K562 (cell line): ENCODE measurements at regions not wholly inside any gene's neighbourhood (a gene's known extent, or its start where the extent isn't known, plus 50 kb on each side); places are given as distances from the start of the nearest gene placed in this dataset.

ENCODE experiments used
- ATAC-seq: fragments of 200-7000 bp; cut with Tn5 transposase; 3 replicates; pipeline ENCODE4 v1.9.1; 2020; ENCODE audit warnings: moderate library complexity
- BruUV-seq: library from RNA; stranded (reverse); fragments of 400-500 nt; replicated peaks from 2 replicates; lab custom pipeline; 2021; lab: Mats Ljungman, UMichigan
- CTCF ChIA-PET: fragments of 300-600 bp; formaldehyde crosslinking; extraction: SDS; loops from one replicate; lab custom pipeline; 2021; ENCODE audit warnings: low intra/inter-chr PET ratio; lab: Yijun Ruan, JAX
- POLR2A ChIA-PET: fragments of 300-600, 350-650 bp; sonication (Branson Sonifier 250); formaldehyde crosslinking; extraction: SDS; loops from one replicate; lab custom pipeline; 2021; ENCODE audit warnings: antibody characterized with exemption, inconsistent platforms; lab: Yijun Ruan, JAX
- DNase-seq, 4 experiments: peaks; one replicate each; pipeline versions ENCODE4 v3.0.0 to v3.0.0-alpha.2; 2011 to 2018; ENCODE audit warnings: low spot score in 3 of 4, mixed read lengths in 3 of 4; ENCODE audit errors: extremely low read depth in 1 of 4
- FAIRE-seq: peaks from 2 replicates; lab custom pipeline; 2011; peaks lifted over from hg19 to GRCh38; lab: Jason Lieb, UNC
- H2AFZ ChIP-seq: 2 replicates; pipeline ENCODE4 v1.6.0; 2011; ENCODE audit warnings: low read depth, low read length, control low read depth, inconsistent platforms
- H3K27ac ChIP-seq: fragments of 200-600 bp; 3 replicates; pipeline ENCODE4 v1.8.0; 2011; ENCODE audit warnings: low read depth, mild to moderate bottlenecking, control low read depth, inconsistent platforms, low read length, moderate library complexity, mixed read lengths; ENCODE audit errors: extremely low read depth
- H3K27me3 ChIP-seq, 2 experiments: fragments of 300-600 bp in 1 of 2; 2 replicates in 1 of 2; 3 replicates in 1 of 2; pipeline versions ENCODE4 v1.6.0 to v1.8.0; 2011; ENCODE audit warnings: inconsistent platforms in 2 of 2, low read length in 2 of 2, mild to moderate bottlenecking in 1 of 2, mixed read lengths in 1 of 2, moderate library complexity in 1 of 2; ENCODE audit not compliant: control insufficient read depth in 2 of 2, insufficient read depth in 2 of 2
- H3K36me3 ChIP-seq: fragments of 300-600 bp; 3 replicates; pipeline ENCODE4 v1.8.0; 2011; ENCODE audit warnings: mild to moderate bottlenecking, low read length, inconsistent platforms; ENCODE audit not compliant: control insufficient read depth, insufficient read depth
- H3K4me1 ChIP-seq, 2 experiments: fragments of 200-600 bp in 1 of 2; replicated peaks in 1 of 2; 2 replicates in 1 of 2; 3 replicates in 1 of 2; pipeline versions ENCODE4 v1.5.1 to v1.8.0; 2011; ENCODE audit warnings: inconsistent platforms in 2 of 2, low read length in 2 of 2, mild to moderate bottlenecking in 1 of 2, mixed read lengths in 1 of 2, moderate library complexity in 1 of 2; ENCODE audit not compliant: control insufficient read depth in 2 of 2, insufficient read depth in 2 of 2
- H3K4me2 ChIP-seq: 2 replicates; pipeline ENCODE4 v1.6.1; 2011; ENCODE audit warnings: low read length, control low read depth, inconsistent platforms, mixed read lengths; ENCODE audit not compliant: insufficient read depth
- H3K4me3 ChIP-seq: fragments of 200-600 bp; sonication (generic), shearing (Covaris generic); 2 replicates; pipeline ENCODE4 v1.5.1; 2016; ENCODE audit warnings: control low read depth, inconsistent platforms
- H3K79me2 ChIP-seq: fragments of 200-600 bp; 3 replicates; pipeline ENCODE4 v1.8.0; 2011; ENCODE audit warnings: low read length, inconsistent platforms; ENCODE audit not compliant: control insufficient read depth, insufficient read depth
- H3K9ac ChIP-seq, 2 experiments: 2 replicates each; pipeline versions ENCODE4 v1.6.0 to v1.6.1; 2011; ENCODE audit warnings: low read depth in 2 of 2, low read length in 2 of 2, control low read depth in 1 of 2, inconsistent platforms in 1 of 2, mild to moderate bottlenecking in 1 of 2, mixed read lengths in 1 of 2; ENCODE audit not compliant: insufficient read depth in 1 of 2
- H3K9me1 ChIP-seq: one replicate; pipeline ENCODE4 v1.6.0; 2011; ENCODE audit warnings: inconsistent platforms, mild to moderate bottlenecking, low read length, moderate library complexity; ENCODE audit not compliant: control insufficient read depth, insufficient read depth
- H3K9me3 ChIP-seq: replicated peaks from 2 replicates; pipeline ENCODE4 v1.5.1; 2011; ENCODE audit warnings: low read depth, low read length, inconsistent platforms; ENCODE audit not compliant: control insufficient read depth, insufficient read depth
- H4K20me1 ChIP-seq: replicated peaks from 2 replicates; pipeline ENCODE4 v1.6.1; 2011; ENCODE audit warnings: low read length, inconsistent platforms, mixed read lengths; ENCODE audit not compliant: control insufficient read depth, insufficient read depth
- ARHGAP35 ChIP-seq: fragments of 450-650 bp; IDR thresholded peaks from 2 replicates; pipeline ENCODE4 v1.6.1; 2018; ENCODE audit not compliant: partially characterized antibody
- CBFB ChIP-seq: sonication (generic); formaldehyde crosslinking; IDR thresholded peaks from 2 replicates; pipeline ENCODE4 v1.4.0; 2020; ENCODE audit warnings: mild to moderate bottlenecking, missing genetic modification reagents
- MTF1 ChIP-seq: fragments of 250-450 bp; sonication (Bioruptor Pico); IDR thresholded peaks from 2 replicates; pipeline ENCODE4 v1.9.0; 2021; ENCODE audit warnings: moderate library complexity, mild to moderate bottlenecking, inconsistent platforms, borderline replicate concordance
- NCOA4 ChIP-seq: fragments of 450-650 bp; IDR thresholded peaks from 2 replicates; pipeline ENCODE4 v1.6.1; 2018; ENCODE audit warnings: mild to moderate bottlenecking; ENCODE audit not compliant: partially characterized antibody
- SREBF1 ChIP-seq: fragments of 150-350 bp; IDR thresholded peaks from 2 replicates; pipeline ENCODE4 v1.6.1; 2014; ENCODE audit warnings: antibody characterized with exemption, low read depth, low read length, borderline replicate concordance
- TEAD2 ChIP-seq: fragments of 450-650 bp; IDR thresholded peaks from 2 replicates; pipeline ENCODE4 v1.6.1; 2016; ENCODE audit warnings: missing genetic modification characterization, control low read depth, missing compliant biosample characterization
- ZBTB17 ChIP-seq: fragments of 450-650 bp; formaldehyde crosslinking; IDR thresholded peaks from 2 replicates; pipeline ENCODE4 v1.4.0; 2020; ENCODE audit warnings: mild to moderate bottlenecking
- ZNF282 ChIP-seq: sonication (generic); formaldehyde crosslinking; IDR thresholded peaks from 2 replicates; pipeline ENCODE4 v1.8.1; 2023; ENCODE audit warnings: missing genetic modification reagents
- ZNF445 ChIP-seq: fragments of 250-450 bp; sonication (Bioruptor Pico); IDR thresholded peaks from 2 replicates; pipeline ENCODE4 v1.4.0; 2020; ENCODE audit warnings: low read depth, mild to moderate bottlenecking, moderate library complexity
- WGBS: fragments of 100-300 bp; shearing (Covaris generic); methylation state at CpG from one replicate; pipeline ENCODE4 v1.1.6; 2016; ENCODE audit warnings: low coverage, mixed read lengths; ENCODE audit not compliant: insufficient coverage; ENCODE audit errors: missing lambda C conversion rate; 5-methylcytosine and 5-hydroxymethylcytosine counted together
- in situ Hi-C: fragments of 300-500 bp; cut with MboI; formaldehyde crosslinking; loops from 4 replicates; pipeline ENCODE4 v1.15.0; 2018; ENCODE audit warnings: inconsistent platforms, mixed read lengths
- intact Hi-C: fragments of 100-400 bp; cut with micrococcal nuclease; formaldehyde crosslinking; loops from 2 replicates; pipeline ENCODE4 v1.14.2; 2022
- TF ChIP-seq, protein P1 (sequence below): sonication (generic); formaldehyde crosslinking; IDR thresholded peaks from 2 replicates; pipeline ENCODE4 v1.8.0; 2022; ENCODE audit warnings: missing genetic modification reagents, mild to moderate bottlenecking, borderline replicate concordance
- TF ChIP-seq, protein P2 (sequence below): fragments of 450-650 bp; formaldehyde crosslinking; IDR thresholded peaks from 2 replicates; pipeline ENCODE4 v1.4.0; 2020; ENCODE audit warnings: mild to moderate bottlenecking, moderate library complexity
- TF ChIP-seq, protein P3 (sequence below): IDR thresholded peaks from 2 replicates; pipeline ENCODE4 v1.6.1; 2011; ENCODE audit warnings: borderline replicate concordance, low read depth, mild to moderate bottlenecking, moderate library complexity, low read length; ENCODE audit not compliant: insufficient read depth, poor library complexity, severe bottlenecking
- TF ChIP-seq, protein P4 (sequence below), 2 experiments: fragments of 450-650 bp; IDR thresholded peaks; 2 replicates each; pipeline ENCODE4 v1.6.1; 2016
- TF ChIP-seq, protein P5 (sequence below): sonication (generic); formaldehyde crosslinking; IDR thresholded peaks from 2 replicates; pipeline ENCODE4 v1.5.0; 2020; ENCODE audit warnings: missing genetic modification reagents

DNA sequence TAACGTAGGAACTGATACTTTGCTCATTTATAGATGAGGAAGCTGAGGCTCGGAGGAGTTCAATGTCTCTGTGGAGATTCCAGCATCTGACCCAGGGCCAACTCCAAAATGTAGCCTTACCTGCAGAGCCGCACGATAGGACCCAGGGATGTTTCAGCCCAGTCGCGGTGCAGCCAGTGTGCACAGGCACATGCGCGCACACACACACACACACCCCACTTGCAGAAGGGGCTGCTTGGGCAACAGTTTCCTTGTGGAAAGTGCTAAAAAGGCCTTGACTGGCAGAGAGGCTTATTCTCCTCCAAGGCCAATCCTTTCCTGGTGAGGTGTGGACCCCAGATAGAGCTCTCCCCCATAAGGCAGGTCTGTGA, 101.7 kb downstream of the ZFP36L2 start (continued):
- TF ChIP-seq, protein P1, sequence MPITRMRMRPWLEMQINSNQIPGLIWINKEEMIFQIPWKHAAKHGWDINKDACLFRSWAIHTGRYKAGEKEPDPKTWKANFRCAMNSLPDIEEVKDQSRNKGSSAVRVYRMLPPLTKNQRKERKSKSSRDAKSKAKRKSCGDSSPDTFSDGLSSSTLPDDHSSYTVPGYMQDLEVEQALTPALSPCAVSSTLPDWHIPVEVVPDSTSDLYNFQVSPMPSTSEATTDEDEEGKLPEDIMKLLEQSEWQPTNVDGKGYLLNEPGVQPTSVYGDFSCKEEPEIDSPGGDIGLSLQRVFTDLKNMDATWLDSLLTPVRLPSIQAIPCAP, result no peak
- no peak for TF ChIP-seq ARHGAP35
- TF ChIP-seq MTF1 (CRISPR knock-in tag), result no peak
- TF ChIP-seq, protein P2, sequence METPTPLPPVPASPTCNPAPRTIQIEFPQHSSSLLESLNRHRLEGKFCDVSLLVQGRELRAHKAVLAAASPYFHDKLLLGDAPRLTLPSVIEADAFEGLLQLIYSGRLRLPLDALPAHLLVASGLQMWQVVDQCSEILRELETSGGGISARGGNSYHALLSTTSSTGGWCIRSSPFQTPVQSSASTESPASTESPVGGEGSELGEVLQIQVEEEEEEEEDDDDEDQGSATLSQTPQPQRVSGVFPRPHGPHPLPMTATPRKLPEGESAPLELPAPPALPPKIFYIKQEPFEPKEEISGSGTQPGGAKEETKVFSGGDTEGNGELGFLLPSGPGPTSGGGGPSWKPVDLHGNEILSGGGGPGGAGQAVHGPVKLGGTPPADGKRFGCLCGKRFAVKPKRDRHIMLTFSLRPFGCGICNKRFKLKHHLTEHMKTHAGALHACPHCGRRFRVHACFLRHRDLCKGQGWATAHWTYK (CRISPR knock-in tag), result no peak
- no peak for TF ChIP-seq SREBF1

DNA sequence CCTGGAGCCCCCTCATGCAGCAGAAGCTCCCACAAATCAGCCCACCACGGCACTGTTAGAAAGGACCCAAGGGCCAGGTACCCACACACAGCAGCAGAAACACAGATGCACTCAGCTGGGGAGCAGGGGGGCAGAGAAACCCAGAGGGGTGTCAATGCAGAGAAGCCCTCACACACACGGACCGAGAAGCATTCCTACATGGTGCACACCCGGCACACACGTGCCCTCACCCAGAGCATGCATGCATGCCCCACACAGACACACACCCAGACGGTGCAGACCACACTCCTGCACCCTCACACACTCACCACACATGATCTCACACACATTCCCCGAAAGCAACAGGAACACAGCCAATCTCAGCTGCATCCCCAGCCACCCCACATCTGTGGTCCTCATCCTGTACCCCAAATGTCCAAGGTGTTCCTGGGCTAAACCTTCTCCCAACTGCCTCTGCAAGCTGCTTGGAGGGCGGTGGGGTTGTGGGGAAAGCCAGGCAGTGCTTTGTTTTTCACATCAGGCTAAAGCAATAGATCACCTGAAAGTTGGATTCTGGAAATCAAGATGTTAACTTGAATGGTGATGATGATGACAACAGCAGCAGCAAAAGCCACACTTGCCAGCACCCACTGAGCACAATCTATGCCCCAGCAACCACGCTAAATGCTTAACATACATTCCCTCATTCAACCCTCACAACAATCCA, 102.3 kb downstream of the ZFP36L2 start:
- Histone ChIP-seq H3K4me2 (no peak overlapping the region), H3K79me2 (no peaks in the 10 kb centered on the region), H3K27ac (no peak overlapping the region), H3K9me3 (no peaks in the 10 kb centered on the region), H3K4me1 (peaks cover 0 to 15% of the 10 kb centered on the region in 2 experiments; a peak in 2 of 5 replicates), H4K20me1 (no peaks in the 10 kb centered on the region), H3K36me3 (no peaks in the 10 kb centered on the region), H3K9me1 (no peaks in the 10 kb centered on the region), H2AFZ (no peak overlapping the region), H3K4me3 (no peak overlapping the region), H3K9ac (no peak overlapping the region), H3K27me3 (no peaks in the 10 kb centered on the region)
- BruUV-seq, result no TSS peak
- 11% methylated on average over 9 of the region's 9 CpGs for whole genome bisulfite sequencing
- ATAC-seq (no peak), FAIRE-seq (no peak), DNase-seq (no peak)
- in situ Hi-C loops (no loop called here), intact Hi-C loops (no loop called here)
- ChIA-PET POLR2A (interaction anchor here (1.0 kb wide), 1 partner anchor 56 kb away, joined by 3 read pairs; no protein-coding TSS in a partner anchor), CTCF (interaction anchor here (0.6 to 0.7 kb wide), 2 partner anchors 144 to 485 kb away, joined by 3 read pairs; no protein-coding TSS in a partner anchor)
- TF ChIP-seq TEAD2 (tag), result no peak
- no peak for TF ChIP-seq ZNF282 (CRISPR knock-in tag)
- TF ChIP-seq NCOA4, result no peak
- no peak for TF ChIP-seq CBFB (CRISPR knock-in tag)
- peak; percentile 86 for TF ChIP-seq ZBTB17 (CRISPR knock-in tag)
- TF ChIP-seq, protein P3, sequence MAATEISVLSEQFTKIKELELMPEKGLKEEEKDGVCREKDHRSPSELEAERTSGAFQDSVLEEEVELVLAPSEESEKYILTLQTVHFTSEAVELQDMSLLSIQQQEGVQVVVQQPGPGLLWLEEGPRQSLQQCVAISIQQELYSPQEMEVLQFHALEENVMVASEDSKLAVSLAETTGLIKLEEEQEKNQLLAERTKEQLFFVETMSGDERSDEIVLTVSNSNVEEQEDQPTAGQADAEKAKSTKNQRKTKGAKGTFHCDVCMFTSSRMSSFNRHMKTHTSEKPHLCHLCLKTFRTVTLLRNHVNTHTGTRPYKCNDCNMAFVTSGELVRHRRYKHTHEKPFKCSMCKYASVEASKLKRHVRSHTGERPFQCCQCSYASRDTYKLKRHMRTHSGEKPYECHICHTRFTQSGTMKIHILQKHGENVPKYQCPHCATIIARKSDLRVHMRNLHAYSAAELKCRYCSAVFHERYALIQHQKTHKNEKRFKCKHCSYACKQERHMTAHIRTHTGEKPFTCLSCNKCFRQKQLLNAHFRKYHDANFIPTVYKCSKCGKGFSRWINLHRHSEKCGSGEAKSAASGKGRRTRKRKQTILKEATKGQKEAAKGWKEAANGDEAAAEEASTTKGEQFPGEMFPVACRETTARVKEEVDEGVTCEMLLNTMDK, result no peak
- TF ChIP-seq, protein P4, sequence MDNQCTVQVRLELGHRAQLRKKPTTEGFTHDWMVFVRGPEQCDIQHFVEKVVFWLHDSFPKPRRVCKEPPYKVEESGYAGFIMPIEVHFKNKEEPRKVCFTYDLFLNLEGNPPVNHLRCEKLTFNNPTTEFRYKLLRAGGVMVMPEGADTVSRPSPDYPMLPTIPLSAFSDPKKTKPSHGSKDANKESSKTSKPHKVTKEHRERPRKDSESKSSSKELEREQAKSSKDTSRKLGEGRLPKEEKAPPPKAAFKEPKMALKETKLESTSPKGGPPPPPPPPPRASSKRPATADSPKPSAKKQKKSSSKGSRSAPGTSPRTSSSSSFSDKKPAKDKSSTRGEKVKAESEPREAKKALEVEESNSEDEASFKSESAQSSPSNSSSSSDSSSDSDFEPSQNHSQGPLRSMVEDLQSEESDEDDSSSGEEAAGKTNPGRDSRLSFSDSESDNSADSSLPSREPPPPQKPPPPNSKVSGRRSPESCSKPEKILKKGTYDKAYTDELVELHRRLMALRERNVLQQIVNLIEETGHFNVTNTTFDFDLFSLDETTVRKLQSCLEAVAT (IDR thresholded peaks at IDR 0.05), result peak in 1 of 2 experiments; percentile 73; a peak in 1 of 4 replicates
- TF ChIP-seq, protein P5, sequence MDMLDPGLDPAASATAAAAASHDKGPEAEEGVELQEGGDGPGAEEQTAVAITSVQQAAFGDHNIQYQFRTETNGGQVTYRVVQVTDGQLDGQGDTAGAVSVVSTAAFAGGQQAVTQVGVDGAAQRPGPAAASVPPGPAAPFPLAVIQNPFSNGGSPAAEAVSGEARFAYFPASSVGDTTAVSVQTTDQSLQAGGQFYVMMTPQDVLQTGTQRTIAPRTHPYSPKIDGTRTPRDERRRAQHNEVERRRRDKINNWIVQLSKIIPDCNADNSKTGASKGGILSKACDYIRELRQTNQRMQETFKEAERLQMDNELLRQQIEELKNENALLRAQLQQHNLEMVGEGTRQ (CRISPR knock-in tag), result no peak
- no peak for TF ChIP-seq ZNF445 (CRISPR knock-in tag)
